ENCODE measurements at regions not wholly inside any gene's neighbourhood (a gene's known extent, or its start where the extent isn't known, plus 50 kb on each side); places are given as distances from the start of the nearest gene placed in this dataset.

GRCh38 chr17:72303787-72304733, 183.2 kb downstream of the SOX9 start:
- DNase-seq, result no peak

GRCh38 chr17:72304859-72305258, 184.0 kb downstream of the SOX9 start:
- no peak for DNase-seq

DNA sequence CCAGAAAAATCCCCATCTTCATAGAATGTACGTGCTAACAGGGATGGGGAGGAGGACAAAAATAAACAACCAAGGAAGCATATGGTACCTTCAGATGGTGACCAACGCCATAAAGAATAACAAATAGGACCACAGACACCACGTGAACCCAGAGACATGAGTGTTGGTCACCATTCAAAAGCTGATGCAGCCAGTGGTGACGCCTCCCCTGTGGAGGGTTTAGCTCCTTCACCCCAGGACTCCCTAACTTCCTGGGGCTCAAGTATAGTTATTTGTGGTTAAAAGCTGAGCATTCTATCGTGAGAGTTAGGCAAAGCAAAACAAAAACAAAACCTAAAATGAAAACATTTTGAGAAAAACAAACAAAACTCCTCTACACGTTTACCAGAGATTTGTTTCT, 184.7 kb downstream of the SOX9 start:
- DNase-seq, result no peak

DNA sequence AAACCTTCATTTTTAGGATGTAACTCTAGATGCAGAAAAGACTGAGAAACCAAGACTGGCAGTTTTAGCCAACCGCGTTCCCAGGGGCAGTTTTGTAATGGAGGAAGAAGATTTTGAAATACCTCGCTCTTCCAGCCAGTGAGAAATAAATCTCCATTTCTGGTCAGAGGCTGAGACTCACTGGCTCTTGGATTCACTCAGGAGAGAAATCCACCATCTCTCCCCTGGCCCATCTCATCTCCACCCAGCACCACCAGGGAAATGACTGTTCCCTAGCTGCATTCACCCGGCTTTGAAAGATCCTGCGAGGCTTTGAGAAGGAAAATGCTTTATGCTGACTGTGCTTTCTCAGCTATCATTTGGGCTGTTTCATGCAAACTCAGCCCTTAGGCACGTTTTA, 185.2 kb downstream of the SOX9 start:
- no peak for DNase-seq

DNA sequence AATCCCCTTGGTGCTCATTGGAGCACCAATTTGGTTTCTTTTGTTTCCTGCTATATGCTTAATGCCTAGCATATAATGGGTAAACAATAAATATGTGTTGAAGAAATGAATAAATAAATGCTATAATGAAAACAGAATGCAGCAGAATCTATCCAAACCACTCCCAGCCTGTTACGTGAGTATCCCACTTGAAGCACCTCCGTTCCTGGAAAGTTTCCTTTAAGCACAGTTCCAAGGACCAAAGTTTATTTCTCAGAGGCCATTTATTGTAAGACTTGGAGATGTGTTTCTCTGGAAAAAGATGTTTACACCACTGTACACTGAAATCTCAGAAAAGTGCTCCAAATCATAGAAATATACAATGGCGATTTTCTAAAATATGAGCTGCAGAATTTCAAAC, 187.0 kb downstream of the SOX9 start:
- no peak for DNase-seq

DNA sequence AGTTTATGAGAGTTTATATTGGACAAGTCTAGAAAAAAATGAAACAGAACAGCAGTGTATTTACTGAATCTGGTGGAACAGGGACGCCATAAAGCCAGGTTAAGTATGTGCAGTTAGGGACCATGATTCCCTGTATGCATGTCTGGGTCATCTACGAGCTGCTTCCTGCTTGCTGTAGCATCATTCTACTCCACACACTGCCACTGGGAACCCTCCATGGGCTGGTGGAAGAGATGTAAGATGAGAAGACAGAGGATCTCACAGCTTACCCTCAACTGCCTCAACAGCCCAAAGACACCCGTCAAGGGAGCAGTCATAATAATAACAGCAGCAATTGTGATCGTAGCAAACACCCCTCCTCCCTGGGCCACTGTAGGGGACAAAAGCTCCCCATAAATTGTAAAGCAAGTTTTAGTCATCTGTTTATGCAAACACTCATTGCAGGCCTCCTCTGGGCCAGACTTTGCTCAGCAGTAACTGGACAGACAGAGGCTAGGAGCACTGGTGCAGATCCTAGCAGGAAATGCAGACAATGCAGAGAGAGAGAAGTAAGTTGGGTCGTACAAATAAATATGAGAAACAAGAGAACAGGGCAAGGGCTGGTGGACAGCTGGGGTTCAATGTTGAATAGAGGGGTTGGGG, 188.0 kb downstream of the SOX9 start:
- no peak for DNase-seq

DNA sequence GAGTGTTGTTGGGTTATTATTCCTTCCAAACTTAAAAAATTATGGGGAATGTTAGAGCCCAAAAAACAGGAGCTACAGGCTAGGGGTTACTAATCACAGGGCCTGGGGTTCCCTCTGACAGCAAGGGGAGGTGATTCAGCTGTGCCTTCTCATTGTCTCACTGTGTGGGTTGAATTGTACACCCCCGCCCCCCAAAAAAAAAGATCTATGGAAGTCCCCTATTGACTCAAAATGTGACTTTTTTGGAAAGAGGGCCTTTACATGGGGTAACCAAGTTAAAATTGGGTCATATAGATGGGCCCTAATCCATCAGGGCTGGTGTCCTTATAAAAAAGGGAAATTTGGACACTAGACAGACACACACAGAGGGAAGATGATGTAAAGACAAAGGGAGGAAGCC, 190.2 kb downstream of the SOX9 start:
- DNase-seq, result no peak

- DNase-seq, result no peak
Measured at GRCh38 chr17:72315122-72315913, 194.5 kb downstream of the SOX9 start.

DNA sequence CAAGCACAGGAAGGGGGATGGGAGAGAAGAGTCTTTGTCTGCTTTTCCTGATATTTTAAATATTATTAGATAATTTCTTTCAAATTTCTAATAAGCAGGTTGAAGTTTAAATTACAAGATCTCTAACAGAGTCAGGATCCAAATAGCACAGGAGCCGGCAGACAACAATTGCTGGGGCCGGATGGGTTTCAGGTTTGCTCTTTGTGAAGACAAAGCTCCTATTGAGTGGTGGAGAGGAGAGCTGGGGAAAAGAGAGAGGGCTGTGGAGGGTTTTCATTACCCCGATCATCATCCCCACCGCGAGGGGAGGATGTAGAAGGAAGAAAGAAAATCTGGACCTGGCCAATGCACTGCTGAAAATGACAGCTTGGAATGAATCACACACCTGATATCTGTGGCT, 197.3 kb downstream of the SOX9 start:
- no peak for DNase-seq

DNA sequence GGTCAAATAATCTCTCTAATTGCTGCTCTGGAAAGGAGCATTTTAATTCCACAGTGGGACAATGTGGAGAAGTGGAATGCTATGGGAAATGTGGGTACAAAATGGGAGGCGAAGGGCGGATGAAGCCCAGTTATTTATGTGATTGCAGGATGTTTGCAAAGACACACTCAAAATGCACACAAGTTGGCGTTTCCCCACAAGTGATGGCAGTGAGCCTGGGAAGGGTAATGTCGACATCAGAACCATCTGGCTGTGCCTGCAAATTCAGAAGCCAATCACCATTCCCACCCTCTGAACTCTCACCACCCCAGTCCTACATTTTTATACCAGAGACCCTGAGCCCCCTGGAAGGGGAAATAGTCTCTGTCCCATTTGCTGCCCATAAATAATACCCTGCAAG, 201.1 kb downstream of the SOX9 start:
- DNase-seq, result no peak

GRCh38 chr17:72332367-72332766, 211.5 kb downstream of the SOX9 start:
- no peak for DNase-seq

DNA sequence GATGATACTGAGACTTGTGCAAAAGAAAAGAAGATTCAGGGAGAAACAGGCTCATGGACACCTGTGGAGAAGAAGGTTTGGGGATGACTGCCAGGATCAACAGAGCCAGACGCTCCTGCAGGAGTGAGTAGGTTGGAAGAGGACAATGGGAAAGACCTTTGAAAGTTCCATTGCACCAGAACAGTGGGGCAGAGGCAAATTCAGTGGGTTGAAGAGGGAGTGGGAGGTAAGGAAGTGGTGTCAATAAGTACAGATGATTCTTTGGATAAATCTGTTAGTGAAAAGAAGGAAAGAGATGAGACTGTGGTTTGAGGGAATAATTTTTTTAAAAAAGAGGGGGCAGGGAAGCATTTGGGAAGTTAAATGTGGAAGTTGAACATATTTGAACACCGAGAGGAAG, 212.8 kb downstream of the SOX9 start:
- no peak for DNase-seq

DNA sequence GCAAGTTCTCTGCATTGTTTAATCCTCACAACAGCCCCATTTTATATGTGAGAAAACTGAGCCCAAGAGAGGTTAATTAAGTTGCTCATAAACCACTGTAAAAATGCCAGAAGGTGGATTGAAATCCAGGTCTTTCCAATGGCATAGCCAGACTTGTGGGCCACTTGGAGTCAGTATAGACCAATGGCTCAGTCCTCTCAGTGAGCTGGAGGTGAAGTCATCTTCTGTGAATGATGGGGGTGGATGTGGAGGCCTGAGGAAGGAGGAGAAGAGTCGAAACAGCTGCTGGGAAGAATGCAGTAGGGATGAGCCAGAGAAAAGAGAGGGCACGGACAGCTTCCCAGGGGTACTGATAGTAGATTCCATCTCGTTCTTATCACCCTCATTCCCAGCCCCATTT, 213.4 kb downstream of the SOX9 start:
- no peak for DNase-seq

- no peak for DNase-seq
Measured at GRCh38 chr17:72336026-72336803, 215.4 kb downstream of the SOX9 start.

DNA sequence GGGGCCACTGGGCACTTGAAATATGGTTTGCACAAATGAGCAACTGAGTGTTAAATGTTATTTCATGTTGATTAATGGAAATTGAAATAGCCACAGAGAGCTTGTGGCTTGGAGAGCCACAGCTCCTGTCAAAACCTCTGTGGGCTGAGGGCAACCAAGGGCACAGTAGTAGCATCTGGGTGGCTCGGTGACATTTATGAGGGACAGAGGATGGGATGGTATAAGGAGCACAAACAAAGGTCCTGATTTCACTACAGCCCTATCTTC, 215.9 kb downstream of the SOX9 start:
- DNase-seq, result no peak

DNA sequence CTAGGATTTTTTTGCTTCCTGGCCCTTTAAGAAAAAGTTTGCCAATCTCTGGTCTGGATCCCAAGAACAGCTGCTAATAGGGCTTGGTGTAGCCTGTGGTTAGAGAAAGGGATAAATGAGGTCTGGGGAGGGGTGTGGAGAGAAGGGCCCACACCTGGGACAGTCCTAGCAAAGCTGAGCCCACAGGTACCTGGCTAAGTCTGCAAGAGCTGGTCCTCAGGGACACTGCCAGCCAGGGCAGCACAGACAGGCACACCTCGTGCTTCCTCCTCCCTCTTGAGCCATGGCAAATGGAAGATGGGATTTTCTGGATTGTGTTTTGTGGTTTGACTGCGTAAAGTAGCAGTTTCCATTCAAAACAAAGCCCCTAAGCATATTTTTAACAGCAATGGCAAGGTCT, 217.5 kb downstream of the SOX9 start:
- DNase-seq, result no peak

GRCh38 chr17:72338847-72339790, 218.3 kb downstream of the SOX9 start:
- DNase-seq, result no peak

- DNase-seq, result no peak
Measured at GRCh38 chr17:72340836-72341235, 220.0 kb downstream of the SOX9 start.

DNA sequence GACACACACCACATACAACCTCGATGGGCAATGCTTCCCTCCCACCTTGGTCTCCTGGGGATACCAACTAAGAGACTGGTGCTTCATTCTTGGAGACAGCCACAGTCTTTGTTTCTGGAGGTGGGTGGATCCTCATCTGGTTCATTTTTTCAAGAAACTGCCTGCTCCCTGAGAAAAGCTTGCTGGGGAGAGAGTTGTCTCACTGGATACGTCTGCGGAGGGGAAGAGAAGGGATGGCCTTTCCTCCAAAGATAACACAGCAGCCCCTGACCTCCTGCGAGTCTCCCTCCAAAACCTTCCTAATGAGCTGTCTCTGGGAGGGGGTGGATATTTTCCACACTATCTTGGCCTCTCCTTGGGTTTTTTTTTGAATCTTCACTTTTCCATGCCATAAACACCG, 221.2 kb downstream of the SOX9 start:
- DNase-seq, result no peak

GRCh38 chr17:72342627-72343527, 222.1 kb downstream of the SOX9 start:
- DNase-seq, result no peak

DNA sequence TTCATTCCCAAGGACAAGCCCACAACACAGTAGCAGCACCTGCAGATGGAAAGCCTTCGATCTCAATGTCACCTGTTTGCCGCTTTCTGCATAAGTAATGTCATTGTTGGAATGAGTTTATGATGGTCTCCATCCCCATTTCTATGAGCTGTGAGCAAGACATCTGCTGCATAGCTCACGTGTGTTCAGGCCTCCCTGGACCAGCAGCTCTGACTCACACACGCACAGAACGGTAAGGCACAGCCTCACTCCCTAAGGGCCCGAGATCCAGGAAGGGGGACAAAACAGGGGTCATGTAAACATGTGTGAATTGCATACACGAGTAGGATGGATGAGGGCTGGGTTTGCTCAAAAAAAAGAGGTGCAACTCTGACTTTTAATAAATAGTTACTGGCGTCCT, 223.1 kb downstream of the SOX9 start:
- no peak for DNase-seq
